T-helper 2 cell treated with Interferon-gamma antibody and Interleukin-4, amounts not matched to agents 5 μg/mL and 100 μg/mL, for 36 hours (primary cell): ENCODE measurements at regions not wholly inside any gene's neighbourhood (a gene's known extent, or its start where the extent isn't known, plus 50 kb on each side); places are given as distances from the start of the nearest gene placed in this dataset.

Experiments used
- DNase-seq: peaks from one replicate; pipeline ENCODE4 v3.0.0; 2021; ENCODE audit warnings: low spot score
- H3K27ac Mint-ChIP-seq: one replicate; pipeline ENCODE4 v1.8.0; 2021; ENCODE audit warnings: mild to moderate bottlenecking, mixed read lengths
- H3K27me3 Mint-ChIP-seq: one replicate; pipeline ENCODE4 v1.8.0; 2021; ENCODE audit warnings: low read depth, mixed read lengths
- H3K36me3 Mint-ChIP-seq: one replicate; pipeline ENCODE4 v1.8.0; 2021; ENCODE audit warnings: low read depth, mixed read lengths
- H3K4me1 Mint-ChIP-seq: one replicate; pipeline ENCODE4 v1.8.0; 2021; ENCODE audit warnings: low read depth, mixed read lengths
- H3K4me3 Mint-ChIP-seq: one replicate; pipeline ENCODE4 v1.8.0; 2022; ENCODE audit warnings: mild to moderate bottlenecking, moderate library complexity, mixed read lengths
- H3K9me3 Mint-ChIP-seq: one replicate; pipeline ENCODE4 v1.8.0; 2021; ENCODE audit warnings: mixed read lengths

DNA sequence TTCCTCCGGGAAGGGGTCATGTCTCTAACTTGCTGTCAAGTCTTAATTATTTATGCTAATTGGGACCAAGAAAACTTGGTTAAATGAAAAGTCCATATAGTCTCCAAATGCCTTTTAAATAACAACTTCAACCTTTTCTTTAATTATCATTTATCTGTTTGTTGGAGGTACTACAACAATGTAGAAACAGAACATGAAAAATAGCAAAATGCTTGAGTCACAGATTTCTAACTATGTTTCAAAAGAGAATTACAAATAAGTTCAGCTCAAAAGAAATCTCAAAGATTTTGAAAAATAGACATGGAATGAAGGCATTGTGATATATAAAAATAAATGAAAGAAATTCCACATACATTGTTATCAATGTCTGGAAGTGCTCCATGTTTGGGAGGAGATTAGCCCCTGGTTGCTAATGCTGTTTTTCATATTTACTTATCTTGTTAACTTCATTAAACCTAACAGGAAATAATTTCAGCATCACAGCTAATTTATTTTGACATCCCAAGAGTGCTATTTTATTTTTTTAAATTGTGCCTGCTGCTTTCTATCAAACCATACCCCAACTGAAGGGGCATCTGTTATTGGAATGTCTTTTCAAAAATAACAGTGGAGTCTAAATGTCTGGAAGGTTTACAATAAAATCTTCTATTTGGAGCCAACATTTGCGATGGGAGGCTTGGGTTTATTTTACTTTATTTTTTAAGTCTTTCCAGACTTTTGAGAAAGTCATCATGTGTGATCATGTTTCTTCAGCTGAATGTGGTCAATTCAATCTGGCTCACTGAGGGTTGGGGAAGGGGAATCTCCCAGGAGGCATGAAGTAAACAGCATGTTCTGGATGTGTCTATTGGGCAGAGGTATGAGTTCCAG lies 53.1 kb upstream of the ANKRD55 start:
- Mint-ChIP-seq H3K27ac (no peak overlapping the region), H3K36me3 (no peaks in the 10 kb centered on the region), H3K27me3 (no peaks in the 10 kb centered on the region), H3K4me1 (peaks cover 5% of the 10 kb centered on the region), H3K4me3 (no peak overlapping the region), H3K9me3 (no peaks in the 10 kb centered on the region)
- no peak for DNase-seq

DNA sequence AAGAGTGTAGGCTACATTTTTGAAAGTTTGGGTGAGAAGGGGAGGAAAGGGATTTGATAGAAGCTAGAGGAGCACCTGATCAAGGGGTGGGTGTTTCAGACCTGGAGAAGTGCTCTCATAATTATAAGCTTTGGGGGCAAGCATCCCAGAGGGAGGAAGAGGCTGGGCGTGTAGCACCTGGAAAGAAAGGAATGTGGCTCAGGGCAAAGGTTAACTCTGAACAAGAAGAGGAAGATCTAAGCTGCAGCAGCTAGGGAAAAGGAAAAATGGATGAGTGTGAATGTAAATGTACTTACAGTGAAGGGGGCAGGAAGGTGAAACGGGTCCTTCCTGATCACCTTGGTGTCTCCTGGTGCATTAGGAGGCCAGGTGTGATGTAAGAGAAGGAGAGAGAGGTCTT lies 49.8 kb upstream of the ANKRD55 start:
- H3K4me3 Mint-ChIP-seq, result no peak overlapping the region
- no peak for DNase-seq
- no peaks in the 10 kb centered on the region for H3K4me1 Mint-ChIP-seq
- H3K36me3 Mint-ChIP-seq, result no peaks in the 10 kb centered on the region
- no peak overlapping the region for H3K27ac Mint-ChIP-seq
- H3K9me3 Mint-ChIP-seq, result no peaks in the 10 kb centered on the region
- H3K27me3 Mint-ChIP-seq, result no peaks in the 10 kb centered on the region
